CD4-positive, alpha-beta T cell treated with Interleukin-17A for 1 hour (primary cell): ENCODE measurements at regions not wholly inside any gene's neighbourhood (a gene's known extent, or its start where the extent isn't known, plus 50 kb on each side); places are given as distances from the start of the nearest gene placed in this dataset.
A peak's percentile ranks its signal among the peaks of the same experiment; 100 is the strongest.

Experiments
- DNase-seq: peaks from one replicate; pipeline ENCODE4 v3.0.0-alpha.2; 2020

GRCh38 chr17:72025113-72025512, 95.7 kb upstream of the SOX9 start:
- no peak for DNase-seq

DNA sequence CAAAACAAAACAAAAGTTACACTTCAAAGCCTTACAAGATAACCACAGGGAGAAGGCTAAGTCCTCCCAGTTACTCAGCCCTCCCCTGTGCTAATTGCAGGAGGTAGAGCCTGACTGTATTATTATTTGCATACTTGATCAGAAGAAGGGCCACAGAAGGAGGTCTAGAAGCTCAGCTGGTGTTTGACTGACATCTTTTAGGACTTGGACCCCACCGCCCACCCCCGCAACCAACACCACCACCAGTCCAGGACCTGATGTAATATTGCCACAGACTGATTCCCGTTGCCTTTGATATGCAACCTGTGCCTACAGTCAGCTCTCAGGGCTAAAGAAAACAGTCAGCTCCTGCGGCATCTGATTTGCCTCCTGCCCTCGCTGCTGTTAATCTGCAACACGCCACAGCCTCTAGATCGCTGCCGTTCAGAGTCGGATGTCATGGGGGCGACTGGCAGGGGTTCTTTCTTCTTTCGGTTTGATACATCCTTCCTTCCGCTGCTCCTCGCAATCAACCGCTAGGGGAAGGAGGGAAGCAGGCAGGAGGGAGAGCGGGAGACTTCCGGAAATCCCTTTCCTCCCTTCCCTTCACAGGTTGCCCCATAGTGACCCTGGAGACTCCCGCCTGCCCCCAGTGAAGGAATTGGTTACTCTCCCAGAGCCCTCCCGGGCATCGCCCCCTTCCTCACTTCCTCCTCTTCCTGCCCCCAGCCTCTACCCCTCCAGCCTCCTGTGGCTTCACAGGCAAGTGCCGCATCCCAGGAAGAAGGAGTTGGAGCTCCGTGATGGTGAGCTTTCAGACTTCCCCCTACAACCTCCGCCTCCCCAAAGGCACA, 90.5 kb upstream of the SOX9 start:
- DNase-seq = peak; percentile 28

- no peak for DNase-seq
Measured at GRCh38 chr17:72031219-72031884, 89.5 kb upstream of the SOX9 start.

- DNase-seq = no peak
Measured at GRCh38 chr17:72033334-72033733, 87.5 kb upstream of the SOX9 start.

GRCh38 chr17:72034000-72034399, 86.8 kb upstream of the SOX9 start:
- no peak for DNase-seq

- no peak for DNase-seq
Measured at GRCh38 chr17:72038427-72038826, 82.4 kb upstream of the SOX9 start.

DNA sequence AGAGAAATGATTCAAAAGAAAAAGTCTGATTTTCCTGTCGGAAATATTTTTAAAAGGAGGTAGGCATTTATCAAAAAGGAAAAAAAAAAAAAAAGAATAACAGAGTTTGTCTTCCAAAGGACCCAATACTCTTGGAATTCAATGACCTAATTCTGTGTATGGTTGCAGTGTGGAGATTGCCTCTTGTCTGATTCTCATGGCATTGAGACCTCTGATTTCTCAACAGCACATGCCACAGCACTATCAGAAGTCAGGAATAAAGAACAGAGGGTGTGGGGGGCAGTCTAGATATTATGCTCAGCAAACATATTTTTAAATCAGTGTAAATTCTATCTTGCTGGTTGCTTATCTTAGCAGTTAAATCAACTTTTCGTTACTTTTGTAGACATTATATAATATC, 81.3 kb upstream of the SOX9 start:
- no peak for DNase-seq

DNA sequence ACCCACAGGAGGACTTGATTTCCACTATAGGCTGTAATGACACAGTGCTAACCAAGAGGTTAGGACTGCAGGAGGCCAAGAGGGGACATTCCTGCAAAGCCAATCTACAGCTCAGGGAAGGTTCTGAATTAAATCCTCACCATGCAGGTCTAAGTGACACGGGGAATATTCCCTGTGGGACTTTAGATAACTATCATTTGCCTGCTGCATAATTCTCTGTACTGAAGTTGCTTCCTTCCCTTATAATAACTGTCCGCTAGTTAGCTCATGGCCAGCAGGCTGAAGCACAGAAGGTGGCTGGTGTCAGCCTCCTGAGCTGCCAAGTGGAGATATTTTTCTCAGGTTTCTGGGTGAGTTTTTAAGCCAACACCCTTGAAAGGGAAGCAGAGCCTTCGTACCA, 74.6 kb upstream of the SOX9 start:
- DNase-seq = no peak

GRCh38 chr17:72046643-72047612, 73.9 kb upstream of the SOX9 start:
- DNase-seq = no peak

DNA sequence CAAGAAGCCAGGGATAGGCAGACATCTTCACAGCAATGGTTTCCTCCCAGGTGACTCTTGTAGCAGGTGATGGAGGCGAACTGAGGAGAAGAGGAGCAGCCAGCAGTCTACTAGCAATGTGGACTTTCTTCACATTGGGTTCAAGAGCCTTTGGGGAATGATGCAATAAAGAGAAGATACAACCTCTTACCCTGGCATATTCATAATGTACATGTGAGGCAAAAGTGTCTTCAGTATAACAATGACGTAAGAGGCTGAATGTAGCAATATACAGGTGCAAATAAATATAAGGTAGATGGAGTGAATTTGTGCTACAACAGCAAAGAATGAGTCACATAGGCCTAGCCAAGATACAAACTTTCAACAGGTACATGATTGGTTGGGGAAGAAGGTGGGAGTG, 70.9 kb upstream of the SOX9 start:
- no peak for DNase-seq

DNA sequence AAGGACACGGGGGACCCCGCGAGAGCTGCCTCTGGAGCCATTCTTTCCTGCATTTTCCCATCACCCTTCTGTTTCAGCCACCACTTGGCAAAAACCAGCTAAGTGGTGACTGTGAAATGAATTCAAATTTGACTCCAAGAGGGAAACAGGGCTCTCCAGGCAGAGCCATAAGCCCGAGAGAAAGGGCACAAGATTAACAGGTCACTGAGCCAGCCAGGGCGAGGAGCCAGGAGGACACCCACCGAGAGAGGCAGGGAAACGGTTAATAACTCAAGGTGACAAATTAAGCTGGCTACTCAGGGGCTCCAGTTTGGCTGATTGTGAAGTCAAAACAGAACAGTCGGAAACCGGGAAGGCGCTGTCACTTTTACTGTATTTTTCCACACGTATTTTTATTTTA, 67.8 kb upstream of the SOX9 start:
- no peak for DNase-seq

DNA sequence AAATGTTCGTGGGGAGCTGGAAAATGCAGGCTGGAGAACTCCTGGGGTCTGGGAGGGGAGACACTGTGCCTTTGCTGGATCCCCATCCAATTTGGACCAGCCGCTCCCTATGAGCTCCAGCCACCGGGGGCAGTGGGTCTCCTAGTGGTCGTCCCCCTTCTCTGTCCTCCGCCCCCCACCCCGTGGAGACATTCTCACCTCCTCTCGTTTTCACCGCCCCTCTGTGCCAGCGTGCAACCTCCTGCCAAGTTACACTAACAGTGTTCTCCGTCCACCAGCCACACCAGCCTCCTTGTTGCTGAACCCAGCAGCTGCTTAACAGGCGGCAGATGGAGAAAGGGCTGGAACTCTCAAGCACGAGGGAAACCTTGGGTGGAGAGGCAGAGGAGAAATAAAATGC, 67.4 kb upstream of the SOX9 start:
- no peak for DNase-seq

DNA sequence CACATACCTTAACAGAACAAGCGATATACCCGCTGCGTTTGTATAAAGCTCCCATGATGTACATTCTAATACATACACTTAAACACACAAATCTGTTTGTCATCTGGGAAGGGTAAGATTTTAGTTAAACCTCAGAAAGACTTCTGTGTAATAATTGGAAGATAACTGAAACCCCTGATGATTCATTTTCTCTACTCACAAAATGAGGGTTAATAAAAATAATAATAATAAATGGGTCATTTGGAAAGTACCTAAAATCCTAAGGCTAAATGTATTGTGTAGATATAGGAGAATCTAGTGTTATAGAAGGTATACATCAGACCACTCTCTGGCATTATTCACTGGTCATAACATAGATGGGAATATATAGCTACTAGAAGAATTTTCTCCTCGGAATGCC, 64.7 kb upstream of the SOX9 start:
- no peak for DNase-seq

DNA sequence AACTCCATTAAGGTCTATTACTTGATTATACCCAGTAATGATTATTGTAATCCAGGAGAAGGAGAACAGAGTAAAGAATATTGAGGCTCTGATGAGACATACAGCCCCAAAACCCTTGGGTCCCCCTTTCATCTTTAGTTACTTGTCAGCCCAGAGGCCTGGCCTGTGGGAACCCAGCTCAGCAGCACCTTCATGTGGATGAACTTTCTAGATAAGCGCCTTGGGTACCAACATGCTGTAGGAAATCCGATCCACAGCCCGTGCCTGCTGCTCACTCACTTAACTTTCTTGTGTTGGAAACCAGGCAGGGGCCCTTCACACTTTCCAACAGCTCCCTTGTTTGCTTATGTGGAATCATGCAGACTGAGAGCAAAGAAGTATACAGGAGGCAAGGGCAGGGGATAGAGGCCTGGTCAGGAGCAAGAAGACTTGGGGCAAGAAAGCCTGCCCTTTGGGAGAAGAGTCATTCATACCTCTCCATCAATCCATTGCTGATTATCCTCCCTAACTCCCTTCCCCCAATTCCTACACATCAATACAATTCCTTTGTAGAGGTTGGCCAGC, 64.0 kb upstream of the SOX9 start:
- no peak for DNase-seq

DNA sequence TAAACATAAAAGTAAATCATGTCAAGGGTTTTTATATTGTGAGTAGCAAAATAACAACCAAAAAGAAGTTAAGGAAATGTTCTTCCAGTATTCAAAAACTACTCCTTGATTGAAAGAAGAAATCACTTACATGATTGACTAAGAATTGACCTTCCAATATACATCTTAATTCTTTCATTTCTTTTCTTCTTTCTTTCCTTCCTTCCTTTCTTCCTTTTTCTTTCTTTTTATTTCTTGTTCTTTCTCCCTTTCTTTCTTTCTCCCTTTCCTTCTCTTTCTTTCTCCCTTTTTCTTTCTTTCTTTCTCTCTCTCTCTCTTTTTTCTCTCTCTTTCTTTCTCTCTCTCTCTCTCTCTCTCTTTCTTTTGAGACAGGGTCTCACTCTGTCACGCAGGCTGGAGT, 60.7 kb upstream of the SOX9 start:
- DNase-seq = no peak

DNA sequence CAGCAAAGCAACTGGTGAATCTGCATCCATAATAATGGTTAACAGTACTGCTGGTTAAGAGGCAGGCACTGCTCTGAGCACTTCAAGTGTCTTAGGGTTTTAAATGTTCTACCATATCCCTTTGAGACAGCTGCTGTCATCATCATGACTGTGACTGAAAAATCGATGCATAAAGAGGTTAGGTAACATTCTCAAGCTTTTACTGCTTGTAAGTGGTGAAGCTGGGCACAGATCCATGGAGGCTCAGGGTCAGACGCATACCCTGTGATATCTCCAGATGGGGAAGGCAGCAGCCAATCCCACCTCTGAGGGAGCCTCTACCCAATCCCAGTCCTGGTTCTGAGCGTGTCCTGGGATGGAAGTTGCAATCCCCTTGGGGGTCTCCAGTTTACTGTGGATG, 57.6 kb upstream of the SOX9 start:
- DNase-seq = no peak

DNA sequence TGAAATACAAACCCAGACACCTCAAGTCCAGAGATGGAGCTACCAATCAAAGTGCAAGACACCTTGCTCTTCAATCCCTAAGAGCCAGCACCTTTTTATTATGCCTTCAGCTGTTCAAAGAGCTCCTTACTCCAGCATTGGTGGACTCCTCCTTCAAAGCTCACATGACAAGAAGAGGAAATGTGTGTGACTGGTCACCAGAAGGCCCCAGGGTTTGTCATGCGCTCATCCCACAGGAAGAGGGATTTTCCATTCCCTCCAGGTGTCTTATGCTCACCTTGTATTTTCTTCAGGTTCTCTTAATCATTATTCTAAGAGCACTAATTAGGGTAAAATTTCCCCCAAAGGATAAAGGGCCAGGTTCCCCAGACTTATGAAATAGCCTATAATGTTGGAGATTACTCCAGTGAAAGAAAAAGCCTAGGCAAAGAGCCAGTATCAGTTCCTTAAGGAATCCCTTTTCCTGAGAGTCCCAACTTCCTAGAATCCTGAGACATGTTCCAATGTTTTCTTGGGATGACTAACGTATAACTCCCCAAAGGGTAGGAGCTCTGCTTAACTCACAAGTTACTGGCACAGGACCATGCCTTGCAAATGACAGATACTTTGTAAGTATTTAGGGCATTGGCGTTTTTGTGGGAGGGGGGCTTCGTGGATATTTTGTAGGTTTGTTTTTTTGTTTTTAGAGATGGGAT, 56.9 kb upstream of the SOX9 start:
- no peak for DNase-seq

- DNase-seq = no peak
Measured at GRCh38 chr17:72064606-72065193, 56.1 kb upstream of the SOX9 start.

GRCh38 chr17:72065556-72065955, 55.3 kb upstream of the SOX9 start:
- DNase-seq = no peak

DNA sequence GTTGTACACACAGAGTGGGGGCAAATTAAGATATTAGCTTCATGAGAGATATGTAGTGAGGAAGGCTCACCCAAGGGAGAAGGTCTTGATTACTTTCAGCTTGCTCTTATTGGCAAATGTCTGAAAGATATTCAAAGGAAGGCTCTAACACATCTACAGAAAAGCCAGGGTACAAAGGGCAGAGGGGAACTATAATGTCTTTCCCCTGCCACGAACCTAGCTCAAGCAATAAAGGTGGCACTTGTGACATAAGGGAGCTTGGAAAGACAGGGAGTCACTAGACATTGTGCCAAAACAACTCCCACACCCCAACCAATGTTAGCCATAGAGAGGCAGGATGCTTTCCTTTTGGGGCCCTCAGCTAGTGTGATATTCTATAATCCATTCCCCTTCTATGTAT, 52.2 kb upstream of the SOX9 start:
- no peak for DNase-seq

DNA sequence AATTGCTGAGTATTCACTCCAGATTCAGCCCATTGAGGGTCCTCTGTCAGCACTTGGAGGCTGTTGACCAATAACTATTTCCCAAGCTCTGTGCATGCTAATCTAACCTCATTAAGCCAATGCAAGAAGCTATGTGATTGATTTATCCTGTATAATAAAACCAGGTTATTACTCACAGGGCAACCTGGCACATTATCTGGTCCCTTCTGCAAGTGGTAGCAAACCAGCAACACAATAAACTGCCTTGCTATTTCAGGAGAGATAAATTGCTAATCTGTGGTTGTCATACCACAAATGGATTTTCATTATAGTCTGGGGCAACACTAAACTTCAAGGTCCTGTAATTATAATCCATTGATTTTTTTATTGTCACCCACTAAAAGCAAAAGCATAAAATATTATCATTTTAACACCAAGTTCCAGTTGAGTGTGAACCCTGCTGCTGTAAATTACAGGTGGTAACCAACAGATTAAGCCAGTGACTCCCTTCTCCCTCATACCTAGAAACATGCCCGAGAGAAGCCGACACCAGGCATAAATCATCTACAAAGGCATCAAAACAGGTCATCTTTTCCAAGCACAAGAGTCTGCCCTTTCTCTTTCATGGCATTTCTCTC, 51.1 kb upstream of the SOX9 start:
- no peak for DNase-seq
